Ovary (tissue), 7 donors: ENCODE measurements at regions not wholly inside any gene's neighbourhood (a gene's known extent, or its start where the extent isn't known, plus 50 kb on each side); places are given as distances from the start of the nearest gene placed in this dataset.
"Not testable (repeated sequence)": the region's sequence is repeated elsewhere in the genome, so short reads cannot be mapped to it uniquely, and the experiment has no call there.

ENCODE experiments used
- DNase-seq, 5 donors: peaks; one replicate each; pipeline ENCODE4 v3.0.0-alpha.2; 2019 to 2020
- H3K27ac ChIP-seq, 2 donors: fragments of 200-600 bp; one replicate each; pipeline versions ENCODE4 v1.5.1 to v1.8.0; 2019 to 2022
- H3K27me3 ChIP-seq: fragments of 200-600 bp; one replicate; pipeline ENCODE4 v1.8.0; 2022
- H3K36me3 ChIP-seq: fragments of 200-600 bp; sonication (generic); one replicate; pipeline ENCODE4 v1.5.1; 2019
- H3K4me1 ChIP-seq: one replicate; pipeline ENCODE4 v1.8.1; 2013; ENCODE audit warnings: mild to moderate bottlenecking, moderate library complexity; ENCODE audit not compliant: insufficient read depth
- H3K4me3 ChIP-seq: fragments of 200-600 bp; sonication (generic); one replicate; pipeline ENCODE4 v1.5.1; 2017
- H3K9me3 ChIP-seq, 2 donors: fragments of 200-600 bp in 1 of 2; sonication (generic) in 1 of 2; one replicate each; pipeline versions ENCODE4 v1.5.1 to v1.8.1; 2013 to 2019; ENCODE audit warnings: mild to moderate bottlenecking in 1 of 2, moderate library complexity in 1 of 2
- CTCF ChIP-seq, 3 donors: fragments of 450-650 bp in 2 of 3; fragments of 200-600 bp in 1 of 3; IDR thresholded peaks; one replicate each; pipeline versions ENCODE4 v1.5.1 to v1.8.0; 2016 to 2022; ENCODE audit warnings: antibody characterized with exemption in 3 of 3, mild to moderate bottlenecking in 1 of 3
- EP300 ChIP-seq: sonication (generic); formaldehyde crosslinking; IDR thresholded peaks from one replicate; pipeline ENCODE4 v1.6.1; 2017; ENCODE audit warnings: antibody characterized with exemption
- POLR2A ChIP-seq: fragments of 450-650 bp; IDR thresholded peaks from one replicate; pipeline ENCODE4 v1.6.1; 2017; ENCODE audit warnings: antibody characterized with exemption, mild to moderate bottlenecking, moderate library complexity
- WGBS, 3 donors: extraction: QIAGEN DNeasy Blood & Tissue Kit in 1 of 3; methylation state at CpG; one replicate each; pipeline versions ENCODE4 v1.1.5 to v1.1.7; 2013 to 2017; 5-methylcytosine and 5-hydroxymethylcytosine counted together
- intact Hi-C, 4 donors: fragments of 100-400 bp; cut with DNase I; formaldehyde crosslinking; loops; one replicate each; pipeline versions ENCODE4 v1.11.0 to v1.15.1; 2022 to 2023
- donor health status: DM: no; HTN: no; CAD: no; lungs with moderate emphysema.
- donor health status: DM: no; HTN: no; CAD: no.
- donor health status: Bipolar disorder and iron deficiency.
- donor health status: DM: no; HTN: no; CAD: no.
- donor health status: DM: yes; HTN: yes; CAD: no.

GRCh38 chrY:19589664-19590063 is 154.9 kb downstream of the KDM5D start:
- H3K27me3 ChIP-seq, result no peaks in the 10 kb centered on the region
- H3K27ac ChIP-seq, result no peak overlapping the region
- H3K4me1 ChIP-seq, result no peaks in the 10 kb centered on the region
- DNase-seq, result no peak
- no peak overlapping the region for H3K4me3 ChIP-seq
- WGBS, 3 donors, result no CpG with 5 or more reads among the region's 1 CpG
- H3K9me3 ChIP-seq, result no peaks in the 10 kb centered on the region
- TF ChIP-seq EP300 (no peak), POLR2A (no peak), CTCF (IDR thresholded peaks at IDR 0.05) (no peak)
- intact Hi-C loops, result no loop called here
- H3K36me3 ChIP-seq, result no peaks in the 10 kb centered on the region

GRCh38 chrY:19587311-19587710 is 157.2 kb downstream of the KDM5D start:
- H3K4me3 ChIP-seq, result no peak overlapping the region
- H3K4me1 ChIP-seq, result no peaks in the 10 kb centered on the region
- no CpG with 5 or more reads among the region's 3 CpGs for WGBS, 3 donors
- intact Hi-C loops, result no loop called here
- no peak for TF ChIP-seq POLR2A
- DNase-seq, result no peak
- H3K9me3 ChIP-seq, result no peaks in the 10 kb centered on the region
- H3K27ac ChIP-seq, result no peak overlapping the region
- no peaks in the 10 kb centered on the region for H3K27me3 ChIP-seq
- H3K36me3 ChIP-seq, result no peaks in the 10 kb centered on the region

- H3K4me1 ChIP-seq, H3K27me3 ChIP-seq, intact Hi-C loops, H3K4me3 ChIP-seq, H3K27ac ChIP-seq, H3K36me3 ChIP-seq, DNase-seq, H3K9me3 ChIP-seq: not testable (repeated sequence)
- WGBS, 3 donors, result no CpG with 5 or more reads among the region's 3 CpGs
Observed at GRCh38 chrY:19580990-19581389, 163.5 kb downstream of the KDM5D start.

GRCh38 chrY:19578281-19578874 is 166.1 kb downstream of the KDM5D start:
- Histone ChIP-seq H3K4me3 (no peak overlapping the region), H3K27me3 (no peaks in the 10 kb centered on the region), H3K36me3 (no peaks in the 10 kb centered on the region), H3K4me1 (no peaks in the 10 kb centered on the region), H3K9me3 (no peaks in the 10 kb centered on the region), H3K27ac (no peak overlapping the region)
- TF ChIP-seq POLR2A, result no peak
- TF ChIP-seq EP300, result no peak
- TF ChIP-seq CTCF (IDR thresholded peaks at IDR 0.05), result no peak
- intact Hi-C loops, result no loop called here
- DNase-seq, result no peak
- WGBS, 3 donors, result no CpG with 5 or more reads among the region's 3 CpGs

- Histone ChIP-seq H3K4me1 (no peaks in the 10 kb centered on the region), H3K27ac (no peak overlapping the region), H3K9me3 (no peaks in the 10 kb centered on the region), H3K36me3 (no peaks in the 10 kb centered on the region), H3K27me3 (no peaks in the 10 kb centered on the region), H3K4me3 (no peak overlapping the region)
- intact Hi-C loops, result no loop called here
- TF ChIP-seq CTCF (IDR thresholded peaks at IDR 0.05) (no peak), EP300 (no peak), POLR2A (no peak)
- no peak for DNase-seq
- no CpG with 5 or more reads among the region's 6 CpGs for WGBS, 3 donors
Observed at GRCh38 chrY:19577250-19577649, 167.3 kb downstream of the KDM5D start.

GRCh38 chrY:19574939-19575338 is 169.6 kb downstream of the KDM5D start:
- Histone ChIP-seq H3K9me3 (no peaks in the 10 kb centered on the region), H3K36me3 (no peaks in the 10 kb centered on the region), H3K4me1 (no peaks in the 10 kb centered on the region), H3K27ac (no peak overlapping the region), H3K4me3 (no peak overlapping the region), H3K27me3 (no peaks in the 10 kb centered on the region)
- no peak for TF ChIP-seq CTCF (IDR thresholded peaks at IDR 0.05)
- TF ChIP-seq POLR2A, result no peak
- TF ChIP-seq EP300, result no peak
- intact Hi-C loops, result no loop called here
- DNase-seq, result no peak
